Activated CD8-positive, alpha-beta memory T cell treated with anti-CD3 and anti-CD28 coated beads, Interleukin-2, amount 50 U/mL, for 4 hours (primary cell): ENCODE measurements at regions not wholly inside any gene's neighbourhood (a gene's known extent, or its start where the extent isn't known, plus 50 kb on each side); places are given as distances from the start of the nearest gene placed in this dataset.

Experiments
- DNase-seq: peaks from one replicate; pipeline ENCODE4 v3.0.0-alpha.2; 2020

DNA sequence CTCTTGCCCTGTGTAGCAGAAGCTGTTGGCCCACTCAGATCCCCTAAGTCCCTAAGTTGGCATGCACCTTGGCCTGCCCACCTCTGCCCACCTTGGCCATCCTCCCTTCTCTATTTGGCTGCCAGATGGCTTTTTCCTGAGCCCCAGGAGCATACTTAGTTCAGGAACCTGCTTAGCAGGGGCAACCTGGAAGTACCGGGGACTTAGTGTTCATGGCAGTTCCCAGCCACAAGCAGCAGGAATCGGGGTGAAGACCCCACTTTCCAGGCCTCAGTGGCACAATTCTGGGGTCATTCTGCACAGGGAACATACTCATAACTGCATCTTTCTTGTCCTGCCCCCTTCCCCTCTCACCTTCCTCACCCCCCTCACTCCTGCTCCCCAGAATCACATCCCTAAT is 158.0 kb upstream of the PMEPA1 start:
- DNase-seq = no peak

DNA sequence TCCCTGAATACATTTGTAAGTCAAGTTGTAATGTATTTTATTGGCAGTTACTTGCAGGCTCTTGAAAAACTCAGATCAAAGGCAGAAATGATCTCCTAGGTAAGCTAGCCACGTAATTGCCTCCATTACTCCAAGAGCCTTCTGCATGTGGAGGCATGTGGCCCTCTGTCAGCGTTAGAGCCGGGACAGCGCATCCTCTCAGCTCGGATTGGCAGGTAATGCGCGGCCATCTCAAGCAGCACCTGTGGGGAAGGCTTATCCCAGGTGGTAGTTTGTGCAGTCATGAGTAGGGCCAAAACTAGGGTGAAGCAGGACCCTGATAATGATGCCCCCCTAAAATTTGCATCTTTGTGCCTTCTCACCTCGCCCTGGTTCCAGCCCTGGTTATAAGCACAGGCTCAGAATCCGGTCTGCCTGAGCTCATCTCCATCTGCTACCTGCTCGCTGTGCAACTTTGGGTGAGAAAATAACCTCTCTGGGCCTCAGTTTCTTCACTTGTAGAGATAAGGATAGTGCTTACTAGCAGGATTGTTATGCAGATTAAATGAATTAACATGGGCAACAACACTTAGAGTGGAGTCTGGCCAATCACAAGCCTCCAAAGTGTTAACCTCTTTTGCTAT is 157.5 kb upstream of the PMEPA1 start:
- no peak for DNase-seq

DNA sequence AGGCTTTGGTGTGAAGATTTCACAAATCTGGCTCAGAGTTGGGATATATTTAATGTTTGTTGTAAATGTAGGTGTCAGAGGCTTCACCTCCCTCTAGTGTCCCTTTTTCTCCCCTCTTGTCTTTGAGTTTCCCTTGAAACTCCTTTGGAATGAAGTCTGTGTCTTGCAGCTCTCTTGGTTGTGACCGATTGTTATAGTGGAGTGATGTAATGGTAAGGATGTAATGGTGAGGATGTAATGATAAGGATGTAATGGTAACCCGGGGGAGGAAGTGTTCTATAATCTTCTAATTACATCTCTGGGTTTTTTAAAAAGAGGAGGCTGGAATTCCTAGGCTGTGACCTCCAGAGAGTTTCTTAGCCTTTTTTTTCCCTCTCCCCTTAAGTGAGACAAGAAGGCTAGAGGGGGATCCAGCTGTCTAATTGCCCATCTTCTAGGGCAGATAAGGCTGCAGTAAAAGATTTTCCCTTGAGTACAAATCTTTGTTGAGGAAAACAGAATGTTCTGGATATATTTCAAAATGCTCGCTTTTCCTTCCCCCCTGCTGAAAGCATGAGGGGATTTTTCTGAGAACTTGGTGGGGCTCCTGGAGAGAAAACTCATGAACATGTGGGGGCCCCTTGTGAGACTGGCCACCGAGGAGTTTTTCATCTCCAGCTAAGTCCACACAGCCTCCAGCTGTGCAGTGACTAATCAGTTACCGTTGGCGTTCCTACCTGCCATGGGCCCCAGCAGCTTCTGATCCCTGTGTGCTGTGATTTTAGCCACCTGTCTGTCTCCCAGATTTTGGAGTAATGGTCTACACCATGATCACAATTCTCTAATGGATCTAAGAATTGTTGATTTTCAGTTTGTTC is 156.7 kb upstream of the PMEPA1 start:
- DNase-seq = no peak

DNA sequence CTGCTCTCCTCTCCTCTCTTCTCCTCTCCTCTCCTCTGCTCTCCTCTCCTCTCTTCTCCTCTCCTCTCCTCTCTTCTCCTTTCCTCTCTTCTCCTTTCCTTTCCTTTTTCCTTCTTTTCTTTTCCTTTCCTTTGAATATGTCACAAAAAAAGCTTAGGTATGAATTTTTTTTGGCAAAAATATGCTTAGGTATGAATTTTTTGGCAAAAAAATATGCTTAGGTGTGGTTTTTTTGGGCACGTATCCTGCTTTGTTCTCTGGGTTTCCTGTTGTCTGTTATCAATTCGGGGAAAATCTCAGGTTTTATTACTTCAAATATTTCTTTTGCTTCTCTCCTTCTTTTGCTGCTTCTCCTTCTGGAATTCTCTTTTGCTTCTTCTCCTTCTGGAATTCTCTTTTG is 155.5 kb upstream of the PMEPA1 start:
- no peak for DNase-seq

DNA sequence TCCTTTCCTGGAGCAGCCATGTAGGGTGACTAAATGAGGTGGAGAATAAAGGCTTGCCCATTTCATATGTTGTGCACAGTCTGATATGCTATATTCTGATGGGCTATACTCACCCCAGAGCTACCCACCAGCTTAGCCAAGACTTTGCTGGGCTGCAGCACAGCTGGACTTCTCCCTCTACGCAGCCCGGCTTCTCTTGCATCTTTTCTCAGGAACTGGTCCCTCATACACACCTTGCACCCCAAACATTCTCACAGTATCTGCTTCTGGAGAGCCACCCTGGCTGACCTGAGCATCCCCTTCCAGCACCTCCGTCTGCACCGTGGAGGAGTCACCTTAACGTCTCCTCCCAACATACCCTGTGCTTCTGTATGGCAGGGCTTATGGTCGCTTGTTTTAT is 150.8 kb upstream of the PMEPA1 start:
- DNase-seq = no peak

DNA sequence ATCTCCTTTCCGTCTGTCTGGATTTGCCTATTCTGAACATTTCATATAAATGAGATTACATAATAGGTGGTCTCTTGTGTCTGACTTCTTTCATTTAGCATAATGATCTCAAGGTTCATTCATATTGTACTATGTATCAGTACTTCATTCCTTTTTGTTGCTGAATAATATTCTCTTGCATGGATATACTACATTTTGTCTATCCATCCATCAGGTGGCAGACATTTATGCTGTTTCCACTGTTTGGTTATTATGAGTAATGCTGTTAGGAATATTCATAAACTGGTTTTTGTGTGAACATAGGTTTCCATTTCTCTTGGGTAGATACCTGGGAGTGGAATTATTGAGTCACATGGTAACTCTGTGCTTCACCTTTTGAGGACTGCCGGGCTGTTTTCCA is 148.2 kb upstream of the PMEPA1 start:
- DNase-seq = no peak

DNA sequence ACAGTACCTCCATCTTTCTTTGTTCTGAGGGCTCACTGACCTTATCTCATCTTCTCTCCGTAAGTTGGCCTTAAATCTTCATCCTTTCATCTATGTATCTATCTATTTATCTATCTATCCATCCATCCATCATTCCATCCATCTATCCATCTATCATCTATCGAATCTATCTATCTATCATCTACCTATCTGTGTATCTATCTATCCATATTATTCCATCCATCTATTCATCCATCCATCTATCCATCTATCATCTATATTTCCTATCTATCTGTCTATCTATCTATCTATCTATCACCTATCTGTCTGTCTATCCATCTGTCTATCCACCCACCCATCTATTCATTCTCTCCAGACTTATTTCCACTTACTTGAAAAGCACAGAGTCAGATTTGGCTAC is 147.3 kb upstream of the PMEPA1 start:
- DNase-seq = no peak

DNA sequence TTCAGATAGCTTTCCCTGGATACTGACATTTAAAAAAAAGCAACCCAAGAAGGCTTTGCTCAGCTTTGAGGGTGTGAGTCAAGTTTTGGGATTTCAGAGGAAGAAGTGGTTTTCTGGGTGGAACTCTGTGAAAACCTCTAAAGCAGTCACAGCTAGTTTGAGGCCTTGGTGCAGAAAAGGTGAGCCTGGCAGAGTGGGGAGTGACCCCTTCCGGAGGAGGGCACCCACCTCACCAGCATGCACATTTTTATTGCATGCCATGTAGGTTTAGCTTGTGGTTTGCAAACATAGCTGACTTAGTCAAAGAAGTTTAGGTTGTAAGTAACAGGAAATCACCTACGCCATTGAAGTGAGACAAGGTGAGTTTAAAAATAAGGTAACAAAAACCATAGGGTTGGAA is 146.8 kb upstream of the PMEPA1 start:
- no peak for DNase-seq

DNA sequence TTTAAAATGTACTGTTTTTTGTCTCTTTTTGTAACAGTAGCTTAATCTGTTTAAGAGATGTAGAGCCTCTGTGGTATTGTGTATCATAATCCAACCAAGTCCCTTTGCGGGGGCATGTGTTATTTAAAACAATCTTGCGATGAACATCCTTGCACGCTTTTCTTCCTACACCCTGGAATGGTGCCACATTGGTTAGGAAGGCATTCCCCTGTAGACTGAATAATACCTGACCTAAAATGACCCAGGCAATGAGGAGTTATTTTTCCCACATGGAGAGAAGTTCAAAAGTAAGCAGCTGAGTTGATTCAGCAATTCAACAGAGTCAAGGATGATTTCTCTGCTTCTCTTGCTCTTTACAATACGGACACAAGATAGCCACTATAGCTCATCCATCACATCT is 142.0 kb upstream of the PMEPA1 start:
- no peak for DNase-seq

DNA sequence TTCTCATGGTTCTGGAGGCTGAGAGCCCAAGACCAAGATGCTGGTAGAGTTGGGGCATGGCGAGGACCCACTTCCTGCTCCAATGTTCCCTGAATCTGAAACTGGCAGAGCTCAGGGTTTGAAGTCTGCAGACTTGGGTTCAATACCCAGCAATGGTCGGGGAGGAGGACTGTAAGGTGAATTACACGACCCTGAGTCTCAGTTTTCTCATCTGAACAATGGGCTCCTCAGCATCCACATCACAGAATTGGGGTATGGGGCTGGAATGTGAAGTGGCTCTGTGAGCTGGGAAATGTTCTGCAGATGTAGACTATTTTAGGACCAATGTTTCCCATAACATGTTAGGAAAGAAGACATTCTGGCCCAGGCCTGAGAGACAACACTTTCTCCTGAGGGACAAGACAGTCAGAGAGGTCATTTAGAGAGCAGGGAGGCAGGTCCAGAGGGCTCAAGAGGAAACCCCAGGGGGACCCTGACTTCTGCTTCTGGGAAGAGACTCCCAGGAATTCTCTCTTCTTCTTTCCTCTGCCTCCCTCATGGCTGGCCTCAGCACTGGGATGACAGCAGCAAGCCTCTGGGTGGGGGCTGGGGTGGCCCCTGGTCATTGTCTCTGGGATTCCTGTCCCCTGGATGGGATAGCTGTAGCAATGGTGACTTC is 141.3 kb upstream of the PMEPA1 start:
- DNase-seq = no peak

DNA sequence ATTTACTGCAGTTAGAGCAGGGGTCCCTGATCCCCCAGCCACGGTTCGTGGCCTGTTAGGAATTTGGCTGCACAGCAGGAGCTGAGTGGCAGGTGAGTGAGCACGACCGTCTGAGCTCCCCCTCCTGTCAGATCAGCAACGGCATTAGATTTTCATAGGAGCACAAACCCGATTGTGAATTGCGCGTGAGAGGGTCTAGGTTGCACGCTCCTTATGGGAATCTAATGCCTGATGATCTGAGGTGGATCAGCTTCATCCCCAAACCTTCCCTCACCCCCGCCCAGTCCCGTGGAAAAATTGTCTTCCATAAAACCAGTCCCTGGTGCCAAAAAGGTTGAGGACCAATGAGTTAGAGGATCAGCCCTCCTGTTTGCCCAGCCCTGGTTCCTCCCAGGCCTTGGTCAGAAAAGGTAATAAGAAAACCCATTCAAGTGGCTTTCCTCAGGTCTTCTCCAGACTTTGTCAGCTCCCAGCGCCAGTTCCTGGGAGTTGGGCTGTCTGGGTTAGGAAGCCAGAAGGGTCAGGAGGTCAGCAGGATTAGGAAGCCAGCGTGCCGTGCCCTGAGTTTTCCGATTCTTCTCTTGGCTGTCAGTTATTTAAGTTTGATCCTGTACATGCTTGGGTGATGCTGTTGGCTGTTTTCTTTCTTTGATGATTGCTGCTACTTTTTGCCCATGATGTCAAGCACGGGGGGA is 139.9 kb upstream of the PMEPA1 start:
- DNase-seq = no peak

DNA sequence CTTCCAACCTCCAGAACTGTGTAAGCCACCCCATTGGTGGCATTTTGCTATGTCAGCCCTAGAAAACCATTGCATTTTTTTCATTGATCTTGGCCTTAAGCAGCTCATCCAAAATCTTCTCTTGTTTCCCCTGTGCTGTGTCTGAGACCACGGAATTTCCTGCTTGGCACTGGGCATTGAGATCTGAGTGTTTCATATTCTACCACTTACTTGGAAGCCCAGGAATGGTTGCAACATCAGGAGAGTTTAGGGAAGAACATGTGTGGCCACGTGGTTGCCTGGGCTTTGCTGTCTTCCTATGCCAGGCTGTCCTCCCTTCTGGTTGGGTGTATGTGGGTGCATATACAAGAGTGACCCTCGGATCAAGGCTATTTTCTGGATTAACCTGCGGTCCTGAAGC is 139.3 kb upstream of the PMEPA1 start:
- no peak for DNase-seq

DNA sequence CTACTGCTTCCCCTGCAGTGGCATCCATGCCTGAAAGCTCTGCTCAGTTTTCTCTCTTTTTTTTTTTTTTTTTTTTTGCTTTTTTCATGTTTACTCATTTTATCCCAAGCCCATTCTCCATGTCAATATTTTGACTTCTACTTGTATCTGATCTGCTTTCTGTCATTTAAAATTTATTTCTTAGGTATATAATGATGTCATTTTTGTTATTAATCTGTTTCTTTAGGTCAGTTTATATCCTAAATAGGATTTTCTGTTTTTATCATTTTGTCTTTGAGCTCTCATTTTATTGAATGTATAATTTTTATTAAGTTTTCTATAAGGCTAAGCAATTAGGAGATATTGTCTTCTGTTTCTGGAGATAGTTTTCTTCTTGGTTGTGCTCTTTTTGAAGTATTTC is 138.5 kb upstream of the PMEPA1 start:
- no peak for DNase-seq

DNA sequence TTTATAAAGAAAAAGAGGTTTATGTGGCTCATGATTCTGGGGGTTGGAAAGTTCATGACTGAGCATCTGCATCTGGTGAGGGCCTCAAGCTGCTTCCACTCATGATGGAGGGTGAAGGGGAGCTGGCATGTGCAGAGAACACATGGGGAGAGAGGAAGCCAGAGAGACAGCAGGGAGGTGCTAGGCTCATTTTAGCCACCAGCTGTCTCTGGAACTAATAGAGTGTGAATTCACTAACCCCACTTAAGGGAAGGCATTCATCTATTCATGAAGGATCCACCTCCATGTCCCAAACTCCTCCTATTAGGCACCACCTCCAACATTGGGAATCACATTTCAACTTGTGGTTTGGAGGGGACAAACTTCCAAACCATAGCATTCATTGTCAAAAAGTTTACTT is 137.3 kb upstream of the PMEPA1 start:
- no peak for DNase-seq

DNA sequence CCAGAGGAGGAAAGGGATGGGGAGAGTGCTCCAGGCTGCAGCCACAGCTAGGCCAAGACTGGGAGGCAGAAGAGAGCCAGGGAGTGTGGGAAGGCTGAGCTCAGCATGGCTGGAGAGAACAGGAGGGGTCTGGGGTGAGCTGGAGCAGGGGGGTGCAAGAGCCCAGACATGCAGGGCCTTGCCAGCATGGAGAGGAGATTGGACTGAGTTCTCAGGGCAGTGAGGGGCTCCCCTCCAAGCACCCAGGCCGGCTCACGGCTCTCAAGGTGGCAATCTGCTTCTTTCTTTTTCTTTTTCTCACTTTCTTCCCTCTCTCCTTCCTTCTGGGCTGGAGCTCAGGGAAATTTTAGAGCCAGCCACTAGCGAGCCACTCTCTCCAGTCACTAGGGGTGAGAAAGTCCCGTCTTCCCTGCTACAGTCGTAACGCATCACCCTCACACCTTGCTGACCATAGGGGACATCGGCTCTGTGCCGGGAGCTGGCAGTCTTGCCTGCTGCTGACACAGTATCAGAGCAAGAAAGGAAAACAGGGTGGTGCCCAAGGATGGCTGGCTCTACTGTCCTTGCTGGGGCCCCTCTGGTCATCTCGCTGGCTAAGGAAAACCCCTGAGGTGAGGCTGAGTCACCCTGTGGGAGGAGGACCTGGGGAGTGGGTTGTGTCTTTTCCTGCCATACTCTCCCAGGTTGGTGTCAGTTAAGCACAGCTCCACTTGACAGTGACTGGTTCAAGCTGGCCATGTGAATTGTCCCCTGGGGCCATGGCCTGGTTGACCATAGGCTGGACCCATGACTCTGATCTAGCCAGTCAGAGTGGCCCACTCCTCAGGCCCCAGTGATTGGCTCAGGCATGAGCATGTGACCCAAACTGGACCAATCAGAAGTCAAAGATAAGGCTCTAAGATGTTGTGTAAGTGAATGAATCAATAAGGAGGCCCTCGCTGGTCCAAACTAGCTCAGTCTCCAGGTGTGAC is 135.1 kb upstream of the PMEPA1 start:
- DNase-seq = no peak

DNA sequence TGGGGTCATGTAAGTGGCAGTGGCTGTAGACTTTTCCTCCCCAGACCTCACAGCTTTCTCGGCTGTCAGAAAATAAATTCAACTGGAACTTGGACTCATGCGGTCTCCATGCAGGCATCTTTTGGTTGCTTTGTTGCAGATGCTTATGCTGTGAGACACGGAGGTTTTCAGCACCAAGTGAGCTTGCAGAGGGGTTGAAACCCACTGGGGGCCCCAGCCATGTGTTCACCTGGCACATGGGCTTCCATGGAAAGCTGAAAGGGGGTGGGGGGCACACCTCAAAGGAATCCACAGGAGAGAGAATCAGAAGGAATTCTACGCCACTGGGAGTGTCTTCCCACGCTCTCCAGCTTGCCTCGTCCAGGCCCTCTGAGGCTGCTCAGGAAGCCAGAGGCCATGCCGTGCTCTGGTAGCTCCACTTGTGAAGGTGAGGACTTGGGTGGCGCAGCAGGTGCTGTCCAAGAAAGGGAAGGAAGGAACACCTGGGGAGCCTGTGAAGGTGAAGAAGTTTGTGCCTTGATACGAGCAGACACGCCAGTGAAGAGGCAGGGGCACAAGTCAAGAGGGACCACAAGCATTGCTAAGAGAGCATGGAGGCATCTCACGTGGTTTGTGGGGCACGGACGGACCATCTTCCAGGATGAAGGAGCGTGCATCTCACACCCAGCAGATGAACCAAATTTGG is 134.3 kb upstream of the PMEPA1 start:
- DNase-seq = no peak

DNA sequence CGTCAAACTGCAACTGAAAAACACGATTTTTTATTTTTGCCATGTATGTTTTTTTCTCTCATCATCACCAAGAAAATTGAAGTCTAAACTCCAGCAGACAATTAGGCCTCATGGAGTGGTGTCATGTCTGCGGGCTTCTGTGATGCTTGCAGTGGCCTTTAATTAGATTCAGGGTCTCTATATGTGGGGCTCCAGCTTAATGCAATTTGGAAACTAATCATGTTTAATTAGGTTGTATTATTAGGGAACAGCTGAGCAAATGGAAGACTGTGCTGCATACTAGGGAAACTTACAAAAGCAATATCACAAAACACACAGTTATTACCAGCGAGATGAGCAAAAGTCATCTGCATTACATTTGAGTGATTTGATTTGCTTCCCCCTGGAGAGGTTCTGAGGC is 132.9 kb upstream of the PMEPA1 start:
- DNase-seq = no peak

DNA sequence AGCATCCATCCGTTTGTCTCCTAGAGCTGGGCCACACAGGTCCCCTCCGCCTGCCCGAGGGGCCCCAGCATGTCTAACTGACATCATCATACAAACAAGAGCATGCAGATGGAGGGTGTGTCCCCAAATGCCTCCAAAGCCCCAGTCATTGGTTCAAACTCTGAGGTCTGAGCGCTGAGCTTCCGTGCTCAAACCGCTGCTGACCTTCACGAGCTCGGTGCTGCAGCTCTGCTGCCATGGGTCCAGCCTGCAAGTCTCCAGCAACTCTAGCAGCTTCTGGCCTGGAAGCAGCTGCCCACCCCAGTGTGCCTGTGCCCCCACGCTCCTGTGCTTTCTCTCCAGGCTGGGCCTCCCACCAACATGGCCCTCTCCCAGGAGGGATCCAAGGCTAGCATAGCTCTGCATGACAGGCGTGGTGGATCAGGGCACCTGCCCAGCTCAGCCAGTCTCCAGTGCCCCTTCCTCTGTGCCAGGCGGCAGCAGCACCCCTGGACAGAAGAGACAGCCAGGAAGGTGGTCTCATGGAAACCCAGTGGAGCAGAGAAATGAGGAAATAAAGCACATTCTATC is 131.6 kb upstream of the PMEPA1 start:
- no peak for DNase-seq

DNA sequence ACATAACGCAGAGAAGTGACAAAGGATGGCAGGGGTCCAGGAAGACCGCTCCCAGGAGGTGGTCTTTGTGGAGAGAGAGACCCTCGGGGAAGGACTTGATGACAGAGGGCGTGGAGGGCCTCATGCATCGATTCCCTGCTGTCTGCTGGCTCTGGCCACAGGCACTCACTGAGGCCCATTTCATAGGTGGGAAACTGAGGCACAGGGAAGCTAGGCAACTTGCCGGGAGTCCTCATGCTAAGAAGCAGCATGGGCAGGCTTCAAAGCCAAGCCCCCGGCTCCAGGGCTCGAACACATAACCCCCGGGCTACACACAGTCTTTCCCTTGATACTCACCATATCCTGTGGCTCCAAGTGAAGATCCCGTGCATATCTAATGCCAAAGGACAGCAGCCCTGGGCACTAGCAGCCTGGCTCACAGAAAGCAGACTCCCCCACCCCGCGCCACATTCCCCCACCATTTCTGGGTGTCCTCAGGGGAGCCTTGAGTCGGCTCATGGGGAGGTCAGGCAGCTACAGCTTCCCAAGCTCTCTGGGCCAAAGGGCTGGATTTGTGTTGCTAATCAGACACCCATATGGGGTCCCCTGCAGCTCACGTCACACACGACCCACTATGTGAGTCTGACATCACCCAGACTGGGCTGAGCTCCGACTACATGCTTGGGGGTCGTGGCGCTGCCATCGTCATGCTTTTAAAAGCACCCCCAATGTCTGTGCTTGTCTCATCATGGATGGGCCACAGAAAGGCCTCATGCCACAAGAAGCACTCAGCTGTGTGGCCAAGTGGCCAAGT is 130.9 kb upstream of the PMEPA1 start:
- DNase-seq = no peak

DNA sequence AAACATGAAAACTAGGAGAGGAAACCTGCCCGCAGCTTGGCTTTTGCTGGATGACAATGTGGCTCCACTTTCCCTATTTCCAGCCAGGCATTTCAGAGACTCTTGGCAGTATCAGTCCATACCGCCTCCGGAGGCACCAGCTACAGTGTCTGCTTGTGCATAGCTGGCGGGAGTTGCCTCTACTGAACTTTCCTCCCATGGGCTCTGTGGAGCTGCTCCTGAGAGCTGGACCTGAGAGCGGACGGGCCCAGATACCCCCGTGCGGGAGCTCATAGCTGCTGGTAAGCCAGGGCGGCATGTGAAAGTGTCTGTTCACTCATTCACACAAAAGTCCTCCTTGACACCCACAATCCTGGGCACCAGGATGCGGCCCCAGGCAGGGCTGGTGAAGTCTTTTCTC is 130.3 kb upstream of the PMEPA1 start:
- DNase-seq = no peak
